Omental fat pad (tissue), 3 donors: ENCODE measurements at regions not wholly inside any gene's neighbourhood (a gene's known extent, or its start where the extent isn't known, plus 50 kb on each side); places are given as distances from the start of the nearest gene placed in this dataset.

Source experiments
- ATAC-seq: fragments of 150-250 bp; one replicate; pipeline ENCODE4 v1.9.1; 2016; ENCODE audit warnings: mild to moderate bottlenecking, moderate library complexity; ENCODE audit not compliant: low FRiP score
- DNase-seq: peaks from one replicate; pipeline ENCODE4 v3.0.0-alpha.2; 2019; ENCODE audit warnings: low spot score
- CTCF ChIP-seq, 3 donors: fragments of 450-650 bp; IDR thresholded peaks; one replicate each; pipeline ENCODE4 v1.5.1; 2016 to 2017; ENCODE audit warnings: antibody characterized with exemption in 3 of 3, mild to moderate bottlenecking in 3 of 3, moderate library complexity in 2 of 3

GRCh38 chr10:125482637-125483036 is 200.3 kb downstream of the TEX36 start:
- ATAC-seq (no peak), DNase-seq (no peak)
- TF ChIP-seq CTCF (IDR thresholded peaks at IDR 0.05) = no peak

- TF ChIP-seq CTCF (IDR thresholded peaks at IDR 0.05) = no peak
- ATAC-seq (no peak), DNase-seq (no peak)
These were observed 200.9 kb downstream of the TEX36 start for GRCh38 chr10:125482108-125482507.

GRCh38 chr10:125479059-125479458 is 203.9 kb downstream of the TEX36 start:
- TF ChIP-seq CTCF (IDR thresholded peaks at IDR 0.05) = no peak
- no peak for DNase-seq
- ATAC-seq = no peak

- no peak for DNase-seq
- no peak for ATAC-seq
- TF ChIP-seq CTCF (IDR thresholded peaks at IDR 0.05) = no peak
These were observed 207.1 kb downstream of the TEX36 start for GRCh38 chr10:125475815-125476214.

- DNase-seq = no peak
- no peak for TF ChIP-seq CTCF (IDR thresholded peaks at IDR 0.05)
- ATAC-seq = no peak
These were observed 209.7 kb downstream of the TEX36 start for GRCh38 chr10:125473143-125473793.

GRCh38 chr10:125472010-125472607 is 210.9 kb downstream of the TEX36 start:
- ATAC-seq (no peak), DNase-seq (no peak)
- no peak for TF ChIP-seq CTCF (IDR thresholded peaks at IDR 0.05)

GRCh38 chr10:125468278-125468677 is 214.7 kb downstream of the TEX36 start:
- TF ChIP-seq CTCF (IDR thresholded peaks at IDR 0.05) = no peak
- ATAC-seq = no peak
- DNase-seq = no peak
